ENCODE measurements at regions not wholly inside any gene's neighbourhood (a gene's known extent, or its start where the extent isn't known, plus 50 kb on each side); places are given as distances from the start of the nearest gene placed in this dataset.
"Not testable (repeated sequence)": the region's sequence is repeated elsewhere in the genome, so short reads cannot be mapped to it uniquely, and the experiment has no call there.

- no peak for DNase-seq (ENCODE audit: low spot score)
Observed at GRCh38 chr15:95699578-95699977, 630.9 kb upstream of the NR2F2 start.

- not testable (repeated sequence) for DNase-seq (ENCODE audit: low spot score)
Observed at GRCh38 chr15:95700692-95701091, 629.8 kb upstream of the NR2F2 start.

GRCh38 chr15:95701410-95701809, 629.1 kb upstream of the NR2F2 start:
- no peak for DNase-seq (ENCODE audit: low spot score)

GRCh38 chr15:95709959-95710695, 620.4 kb upstream of the NR2F2 start:
- no peak for DNase-seq (ENCODE audit: low spot score)

- DNase-seq (ENCODE audit: low spot score), result no peak
Observed at GRCh38 chr15:95712785-95713184, 617.7 kb upstream of the NR2F2 start.

- no peak for DNase-seq (ENCODE audit: low spot score)
Observed at GRCh38 chr15:95713324-95713723, 617.2 kb upstream of the NR2F2 start.

- DNase-seq (ENCODE audit: low spot score), result no peak
Observed at GRCh38 chr15:95715116-95715903, 615.2 kb upstream of the NR2F2 start.

GRCh38 chr15:95715906-95716656, 614.4 kb upstream of the NR2F2 start:
- DNase-seq (ENCODE audit: low spot score), result no peak

GRCh38 chr15:95716708-95717107, 613.8 kb upstream of the NR2F2 start:
- no peak for DNase-seq (ENCODE audit: low spot score)

GRCh38 chr15:95718441-95718840, 612.1 kb upstream of the NR2F2 start:
- DNase-seq (ENCODE audit: low spot score), result no peak

GRCh38 chr15:95724908-95725633, 605.4 kb upstream of the NR2F2 start:
- DNase-seq (ENCODE audit: low spot score), result no peak

- DNase-seq (ENCODE audit: low spot score), result no peak
Observed at GRCh38 chr15:95726891-95727290, 603.6 kb upstream of the NR2F2 start.

GRCh38 chr15:95733931-95734330, 596.6 kb upstream of the NR2F2 start:
- DNase-seq (ENCODE audit: low spot score), result no peak

GRCh38 chr15:95734422-95735316, 595.8 kb upstream of the NR2F2 start:
- no peak for DNase-seq (ENCODE audit: low spot score)

GRCh38 chr15:95737060-95737459, 593.4 kb upstream of the NR2F2 start:
- no peak for DNase-seq (ENCODE audit: low spot score)

GRCh38 chr15:95739131-95739530, 591.4 kb upstream of the NR2F2 start:
- DNase-seq (ENCODE audit: low spot score), result no peak

- no peak for DNase-seq (ENCODE audit: low spot score)
Observed at GRCh38 chr15:95741830-95742229, 588.7 kb upstream of the NR2F2 start.

- no peak for DNase-seq (ENCODE audit: low spot score)
Observed at GRCh38 chr15:95742256-95742655, 588.2 kb upstream of the NR2F2 start.

GRCh38 chr15:95742836-95743235, 587.7 kb upstream of the NR2F2 start:
- DNase-seq (ENCODE audit: low spot score), result no peak

- no peak for DNase-seq (ENCODE audit: low spot score)
Observed at GRCh38 chr15:95757171-95757570, 573.3 kb upstream of the NR2F2 start.

GRCh38 chr15:95758451-95758850, 572.0 kb upstream of the NR2F2 start:
- DNase-seq (ENCODE audit: low spot score), result no peak

All from germinal center (tissue), 1 donor.